ELF-1 (cell line): ENCODE measurements at regions not wholly inside any gene's neighbourhood (a gene's known extent, or its start where the extent isn't known, plus 50 kb on each side); places are given as distances from the start of the nearest gene placed in this dataset.

Source experiments
- DNase-seq: peaks from one replicate; pipeline ENCODE4 v3.0.0-alpha.2; 2016; ENCODE audit warnings: low read depth, low spot score

DNA sequence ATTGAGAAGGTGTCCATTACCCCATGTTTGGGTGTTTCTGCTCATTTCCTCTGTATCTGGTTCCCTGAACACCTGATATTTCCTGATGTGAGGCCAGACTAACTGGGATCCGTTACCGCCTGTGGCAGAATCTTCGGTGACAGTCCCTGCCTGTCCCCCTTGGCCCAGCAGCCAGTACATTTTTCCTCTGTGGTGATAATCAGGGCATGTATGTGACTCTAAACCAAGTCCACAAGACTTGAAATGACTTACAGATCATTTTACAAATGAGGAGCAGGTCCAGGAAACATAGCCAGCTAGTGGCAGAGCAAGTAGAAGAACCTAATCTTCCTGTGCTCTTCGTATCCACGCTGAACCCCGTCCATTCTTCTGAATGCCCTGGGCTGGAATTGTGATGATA is 143.5 kb upstream of the IPO9 start:
- no peak for DNase-seq

DNA sequence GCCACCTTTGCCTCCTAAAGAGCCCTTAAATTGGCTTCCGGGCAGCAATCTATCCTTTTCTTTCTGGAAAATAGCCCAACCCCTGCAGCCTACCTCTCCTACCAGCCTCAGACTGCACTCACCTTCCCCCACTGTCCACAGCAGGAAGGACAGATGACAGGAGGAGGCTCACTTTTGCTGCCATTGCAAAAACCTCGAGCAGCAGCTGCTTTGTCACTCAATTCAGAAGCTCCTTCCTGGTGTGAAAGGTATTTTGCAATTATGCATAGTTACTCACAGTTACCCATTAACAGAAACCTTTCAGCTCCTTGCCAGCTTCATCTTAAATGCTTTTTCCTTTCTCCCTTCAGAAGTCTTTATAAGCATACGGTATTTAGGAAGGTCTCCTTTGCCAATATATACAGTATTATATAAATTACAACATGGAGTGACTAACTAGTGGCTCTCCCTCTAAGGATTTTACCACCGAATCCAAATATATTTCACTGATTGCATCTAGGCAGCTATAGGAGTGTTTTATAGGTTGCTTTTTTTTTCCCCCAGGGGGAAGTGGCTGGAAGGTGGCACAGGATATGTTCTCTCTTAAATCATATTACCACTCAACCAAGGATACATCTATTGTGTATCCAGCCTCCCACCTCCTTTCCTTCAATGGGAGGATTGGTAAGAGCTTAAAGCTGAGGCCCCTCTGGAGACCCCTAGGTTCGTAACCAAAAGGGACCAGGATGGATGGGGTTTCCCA is 142.1 kb upstream of the IPO9 start:
- DNase-seq: peak; percentile 25

DNA sequence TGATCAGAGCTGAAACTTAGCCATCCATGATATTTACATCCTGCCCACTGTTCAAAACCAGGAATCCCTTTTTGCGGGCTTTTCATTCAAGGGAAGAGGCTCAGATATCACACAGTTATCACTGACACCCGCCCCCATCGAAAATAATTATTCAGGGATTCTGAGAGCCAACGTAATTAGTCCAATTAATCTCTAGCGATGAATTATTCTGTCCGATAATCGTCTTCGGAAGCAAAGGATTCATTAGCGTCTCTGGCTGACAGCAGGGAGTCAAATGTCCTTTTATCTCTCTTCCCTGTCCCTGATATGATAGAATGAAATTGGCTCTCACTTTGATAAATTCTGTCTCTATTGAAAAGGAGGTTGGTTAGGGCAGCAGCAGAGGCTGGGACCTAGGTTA is 140.4 kb upstream of the IPO9 start:
- no peak for DNase-seq

DNA sequence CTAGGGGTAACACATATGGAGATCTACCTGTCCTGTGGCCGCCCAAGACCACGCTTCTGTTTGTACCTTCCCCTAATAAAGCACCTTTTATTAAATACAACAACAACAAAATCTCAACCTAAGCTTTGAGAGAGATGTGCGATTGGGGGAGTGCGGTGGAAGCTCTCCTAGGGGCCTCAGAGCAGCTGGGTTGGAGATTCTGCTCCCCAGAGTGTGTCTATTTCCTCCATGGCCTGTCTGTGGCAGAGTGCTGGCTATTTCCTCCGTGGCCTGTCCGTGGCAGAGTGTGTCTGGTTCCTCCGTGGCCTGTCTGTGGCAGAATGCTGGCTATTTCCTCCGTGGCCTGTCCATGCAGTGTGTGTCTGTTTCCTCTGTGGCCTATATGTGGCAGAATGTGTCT is 139.3 kb upstream of the IPO9 start:
- no peak for DNase-seq

DNA sequence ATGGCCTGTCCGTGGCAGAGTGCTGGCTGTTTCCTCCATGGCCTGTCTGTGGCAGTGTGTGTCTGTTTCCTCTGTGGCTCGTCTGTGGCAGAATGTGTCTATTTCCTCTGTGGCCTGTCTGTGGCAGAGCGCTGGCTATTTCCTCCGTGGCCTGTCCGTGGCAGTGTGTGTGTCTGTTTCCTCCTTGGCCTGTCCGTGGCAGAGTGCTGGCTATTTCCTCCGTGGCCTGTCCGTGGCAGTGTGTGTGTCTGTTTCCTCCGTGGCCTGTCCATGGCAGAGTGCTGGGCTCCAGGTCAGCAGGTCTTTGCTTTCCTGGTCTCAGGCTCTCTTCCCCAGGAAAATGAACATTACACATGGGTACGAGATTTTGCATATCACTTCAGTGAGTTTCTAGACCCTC is 138.4 kb upstream of the IPO9 start:
- no peak for DNase-seq

DNA sequence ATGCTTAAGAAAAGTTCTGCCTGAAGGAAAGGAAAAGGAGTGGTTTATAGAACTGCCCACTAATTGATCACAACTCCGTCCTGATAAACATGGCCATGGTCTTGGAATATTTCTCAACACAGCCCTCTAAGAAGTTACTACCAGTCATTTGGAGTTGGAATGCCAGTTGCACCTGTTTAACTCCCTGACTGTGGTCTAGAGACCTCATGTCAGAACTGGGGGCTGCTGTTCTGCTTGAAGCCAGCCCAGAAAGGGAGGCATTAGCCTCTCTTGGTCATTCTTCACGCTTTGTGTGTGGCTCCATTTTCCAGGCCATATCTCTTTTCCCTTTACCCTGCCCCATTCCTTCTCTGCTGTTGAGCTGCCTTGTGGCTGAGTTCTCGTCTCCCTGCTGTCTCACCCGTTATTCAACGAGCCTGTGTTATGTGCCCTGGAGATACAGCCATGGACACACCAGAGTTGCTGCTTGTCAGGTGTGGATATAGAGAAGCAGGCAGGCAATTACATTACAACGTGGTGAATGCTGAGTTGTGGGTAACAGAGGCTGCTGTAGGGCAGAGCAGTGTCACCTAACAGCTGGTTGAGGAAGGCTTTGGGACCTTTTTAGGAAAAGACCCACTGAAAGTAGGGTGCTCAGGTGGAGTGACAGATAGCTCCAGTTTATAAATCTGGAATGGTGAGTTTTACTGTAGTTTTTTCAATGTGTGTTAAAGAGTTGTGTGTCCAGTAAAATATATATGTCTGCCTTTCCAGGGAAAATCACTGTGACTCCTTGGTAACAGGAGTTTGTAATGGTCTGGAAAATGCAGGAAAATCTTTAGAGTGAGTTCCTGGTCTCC is 137.0 kb upstream of the IPO9 start:
- no peak for DNase-seq

DNA sequence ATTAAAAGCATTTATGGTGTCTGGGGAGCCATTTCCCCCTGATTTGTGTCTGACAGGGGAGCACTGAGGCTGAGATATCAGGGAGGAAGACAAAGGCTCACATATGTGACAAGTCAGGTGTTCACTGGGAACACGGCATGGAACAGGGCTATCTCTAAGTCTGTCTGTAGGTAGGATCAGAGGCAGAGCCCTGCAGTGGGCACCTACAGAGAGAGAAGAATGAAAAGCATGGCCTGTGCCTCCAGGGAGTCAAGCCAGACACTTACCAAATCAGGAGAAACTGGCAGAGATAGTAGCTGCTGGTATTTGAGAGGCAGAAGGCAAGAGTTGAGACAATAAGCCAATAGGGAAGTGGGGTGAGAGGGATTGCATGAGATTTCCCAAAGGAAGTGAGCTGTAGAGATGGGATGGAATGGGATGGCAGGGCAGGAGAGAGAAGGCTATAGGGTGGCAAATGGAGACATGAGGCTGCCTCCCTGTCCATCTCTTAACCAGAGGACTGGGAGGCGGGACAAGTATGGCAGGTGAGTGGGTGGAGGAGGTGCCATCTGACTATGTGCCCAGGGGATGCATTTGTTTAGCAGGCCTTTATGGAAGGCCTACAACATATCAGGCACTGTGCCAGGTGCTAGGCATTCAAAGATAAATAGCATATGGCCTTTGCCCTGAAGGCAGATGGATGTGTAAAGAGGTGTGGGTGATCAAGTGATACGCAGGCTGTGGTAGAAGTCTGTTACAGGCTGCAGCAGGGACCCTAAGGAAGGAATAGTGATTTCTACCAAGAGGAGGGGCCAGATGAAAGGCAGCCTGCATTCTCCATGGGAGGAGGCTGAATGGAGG is 136.2 kb upstream of the IPO9 start:
- no peak for DNase-seq

DNA sequence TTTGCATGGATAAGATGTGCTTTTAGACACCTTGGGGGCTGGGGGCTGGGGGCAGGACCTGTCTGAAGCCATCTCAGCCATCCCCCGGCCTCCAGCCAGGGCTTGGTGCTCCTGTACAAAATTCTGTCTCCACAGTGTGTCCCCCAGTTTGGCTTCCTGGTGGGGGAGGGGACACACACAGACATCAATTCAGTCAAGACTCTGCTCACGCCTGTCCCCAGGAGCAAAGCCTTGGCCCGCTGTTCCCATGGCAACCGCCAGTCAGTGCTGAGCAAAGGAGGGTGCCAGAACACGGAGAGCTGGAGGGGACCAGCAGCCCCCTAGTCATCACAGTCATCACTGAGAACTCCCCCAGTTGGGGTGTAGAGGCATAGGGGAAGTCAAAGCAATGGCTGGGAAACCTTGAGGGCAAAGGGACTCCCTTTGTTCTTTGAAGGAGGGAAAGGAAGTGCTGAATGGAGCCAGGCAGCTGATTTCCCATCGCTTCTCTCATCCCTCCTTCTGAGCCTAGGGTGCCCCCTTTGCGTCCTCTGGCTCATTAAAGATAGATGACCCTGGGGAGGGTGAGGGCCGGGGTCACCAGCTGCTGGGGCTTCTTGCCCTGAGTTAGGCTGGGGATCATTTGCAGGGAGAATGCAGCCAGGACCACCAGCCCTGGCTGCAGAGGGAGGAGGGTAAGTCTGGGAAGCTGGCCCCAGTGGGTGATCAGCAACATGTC is 134.9 kb upstream of the IPO9 start:
- no peak for DNase-seq

DNA sequence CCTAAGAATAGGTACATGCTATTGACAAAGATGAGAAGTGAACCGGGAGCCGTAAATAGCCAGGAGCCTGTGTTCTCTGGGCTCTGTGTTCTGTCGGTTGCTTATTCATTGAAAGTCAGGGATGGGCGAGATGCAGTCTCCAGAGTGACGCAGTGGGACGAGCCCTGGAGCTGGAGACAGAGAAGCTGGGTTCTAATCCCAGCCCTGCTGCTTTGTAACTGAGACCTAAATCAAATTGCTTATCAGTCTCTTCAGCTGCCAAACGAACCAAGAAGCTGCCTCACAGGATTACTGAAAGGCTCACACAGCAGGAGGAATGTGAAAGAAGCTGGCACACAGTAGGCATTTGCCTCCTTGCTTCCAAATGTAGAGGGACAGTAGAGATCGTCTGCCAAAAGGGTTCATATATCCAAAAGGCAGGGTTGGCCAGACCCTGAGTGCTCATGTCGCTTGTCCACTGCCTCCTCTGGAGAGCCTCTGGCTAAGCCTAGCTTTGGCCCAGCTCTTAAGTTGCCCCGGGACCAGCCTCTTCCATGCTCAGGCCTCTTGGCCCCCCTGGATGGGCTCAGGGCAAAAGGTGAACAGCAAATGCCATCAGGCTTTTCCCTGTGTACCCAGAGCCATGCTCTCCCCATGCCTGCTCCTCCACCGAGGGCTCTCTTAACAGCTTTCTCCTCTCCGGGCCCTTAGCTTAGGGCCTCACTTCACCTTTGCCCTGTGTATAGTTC is 134.2 kb upstream of the IPO9 start:
- no peak for DNase-seq

DNA sequence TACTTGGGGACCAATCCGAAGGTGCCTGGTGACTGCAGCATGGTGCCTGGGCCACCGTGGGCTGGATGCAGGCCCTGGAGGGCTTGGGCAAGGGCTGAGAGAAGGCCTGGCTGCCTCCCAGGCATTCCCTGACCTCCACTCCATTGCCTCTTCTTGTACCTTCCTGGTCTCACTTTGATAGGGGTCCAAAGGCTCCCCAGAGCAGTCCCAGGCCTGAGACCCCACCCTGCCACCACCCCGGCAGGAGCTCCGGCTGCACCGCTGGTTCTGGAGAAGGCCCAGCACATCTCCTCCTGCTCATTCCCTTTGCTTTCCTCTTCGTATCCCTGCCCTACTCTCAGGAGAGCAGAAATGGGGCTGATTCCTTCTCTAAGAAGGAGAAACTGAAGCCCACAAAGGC is 133.3 kb upstream of the IPO9 start:
- DNase-seq: no peak

DNA sequence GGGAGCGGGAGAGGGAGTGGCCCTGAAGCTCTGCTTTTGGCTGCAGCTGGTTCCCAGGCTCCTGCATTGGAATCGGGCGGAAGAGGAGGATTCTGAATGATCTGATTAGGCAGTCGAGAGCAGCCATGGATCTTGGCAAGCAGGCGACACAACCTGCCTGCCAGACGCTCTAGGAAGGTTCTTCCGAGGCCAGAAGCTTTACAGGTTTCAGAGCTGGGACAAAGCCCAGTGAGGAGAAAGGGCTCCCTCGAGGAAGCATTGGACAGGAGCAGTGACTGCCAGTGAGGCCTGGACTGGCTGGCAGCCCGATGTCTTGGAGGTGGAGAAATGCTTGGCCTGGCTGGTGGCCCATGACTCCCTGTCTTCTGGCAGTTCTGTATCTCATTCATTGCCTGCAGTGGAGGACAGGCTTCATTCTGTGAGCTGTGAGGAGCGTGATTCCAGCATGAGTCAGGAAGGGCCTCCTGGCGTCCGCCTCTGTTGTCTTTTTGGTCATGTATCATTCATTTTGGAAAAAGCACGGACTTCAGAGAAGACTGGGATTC is 132.7 kb upstream of the IPO9 start:
- no peak for DNase-seq

DNA sequence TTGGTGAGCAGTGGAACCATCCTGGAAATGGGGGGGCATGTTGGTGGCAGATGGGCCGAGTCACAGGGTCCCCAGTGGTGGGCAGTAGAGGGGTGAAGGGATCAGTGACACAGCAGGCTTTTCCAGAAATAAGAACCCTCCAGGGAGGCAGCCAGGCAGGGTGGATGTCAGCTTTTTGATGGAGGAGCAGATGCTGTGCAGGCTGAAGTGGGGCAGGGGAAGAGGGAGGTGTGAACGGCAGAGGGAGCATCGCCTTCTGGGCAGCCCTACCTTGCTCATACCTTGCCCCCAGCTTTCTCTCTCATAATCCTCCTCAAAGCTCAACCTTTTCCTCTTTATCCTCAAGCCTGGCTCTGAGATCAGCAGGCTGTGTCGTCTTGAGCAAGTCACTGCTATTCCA is 131.8 kb upstream of the IPO9 start:
- DNase-seq: no peak

DNA sequence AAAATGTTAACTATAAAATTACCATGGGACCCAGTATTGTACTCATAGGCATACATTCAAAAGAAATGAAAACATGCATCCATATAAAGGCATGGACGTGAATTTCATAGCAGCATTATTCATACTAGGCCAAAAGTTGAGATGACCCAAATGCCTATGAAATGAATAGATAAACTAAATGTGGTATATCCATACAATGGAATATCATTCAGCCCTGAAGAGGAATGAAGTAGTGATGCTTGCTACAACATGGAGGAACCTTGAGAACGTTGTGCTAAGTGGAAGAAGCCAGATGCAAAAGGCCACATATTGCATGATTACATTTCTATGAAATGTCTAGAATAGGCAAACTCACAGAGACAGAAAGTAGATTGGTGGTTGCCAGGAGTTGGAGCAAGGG is 127.1 kb upstream of the IPO9 start:
- DNase-seq: no peak

DNA sequence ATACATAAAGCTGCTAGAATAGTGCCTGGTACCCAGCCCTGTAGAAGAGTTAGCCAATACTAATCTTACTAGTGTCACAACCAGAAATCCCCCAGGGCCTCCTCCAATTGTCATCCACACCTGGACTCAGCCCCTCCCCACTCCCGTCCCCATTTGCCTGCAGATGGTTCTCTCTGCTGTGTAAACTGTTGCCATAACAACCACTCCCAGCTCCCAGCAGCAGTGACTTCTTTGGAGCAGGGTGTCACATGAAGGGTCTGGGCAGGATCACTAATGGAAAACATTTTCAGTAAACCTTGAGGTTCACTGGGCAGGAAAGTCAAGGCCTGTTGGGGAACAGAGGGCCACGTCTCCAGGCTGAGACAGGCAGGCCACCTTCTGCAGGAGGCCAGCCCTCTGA is 126.0 kb upstream of the IPO9 start:
- peak; percentile 77 for DNase-seq

DNA sequence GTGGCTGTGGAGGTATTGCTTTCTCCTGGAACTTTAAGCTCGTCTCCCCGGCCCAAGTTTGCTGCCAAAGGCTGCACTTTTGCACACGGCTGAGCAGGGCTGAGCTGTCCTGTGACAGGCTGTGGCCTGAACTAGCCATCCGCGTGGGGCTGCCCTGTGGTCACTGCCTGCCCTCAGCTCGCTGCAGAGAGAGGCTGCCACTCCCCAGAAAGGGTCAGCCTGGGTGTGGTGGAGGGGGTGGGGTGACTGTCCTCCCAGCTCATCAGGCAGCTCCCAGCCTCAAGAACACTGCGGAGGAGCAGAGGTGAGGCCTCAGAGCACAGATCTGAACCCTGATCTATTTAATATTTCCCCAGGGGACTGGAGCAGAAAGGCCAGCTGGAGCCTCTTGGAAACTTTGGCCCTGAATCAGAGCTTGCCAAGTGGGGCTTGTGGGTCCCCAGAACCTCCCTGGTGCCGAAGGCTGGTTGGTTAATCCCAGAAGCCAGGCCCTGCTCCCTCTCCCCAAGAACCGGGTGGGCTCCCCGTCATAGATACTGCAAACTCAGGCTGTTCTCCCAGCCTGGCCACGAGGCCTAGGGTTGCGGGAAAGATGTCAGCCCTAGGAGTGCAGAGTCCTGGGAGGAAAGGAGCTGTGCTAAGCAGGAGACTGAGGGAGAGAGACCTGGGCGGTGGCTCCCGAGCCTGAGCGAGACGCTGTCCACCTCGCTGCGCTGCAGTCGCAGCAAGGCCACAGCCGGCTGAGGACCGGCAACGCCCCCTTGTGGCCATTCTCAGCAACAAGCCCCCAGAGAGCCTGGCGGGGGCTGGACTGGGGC is 125.1 kb upstream of the IPO9 start:
- DNase-seq: peak; percentile 94

DNA sequence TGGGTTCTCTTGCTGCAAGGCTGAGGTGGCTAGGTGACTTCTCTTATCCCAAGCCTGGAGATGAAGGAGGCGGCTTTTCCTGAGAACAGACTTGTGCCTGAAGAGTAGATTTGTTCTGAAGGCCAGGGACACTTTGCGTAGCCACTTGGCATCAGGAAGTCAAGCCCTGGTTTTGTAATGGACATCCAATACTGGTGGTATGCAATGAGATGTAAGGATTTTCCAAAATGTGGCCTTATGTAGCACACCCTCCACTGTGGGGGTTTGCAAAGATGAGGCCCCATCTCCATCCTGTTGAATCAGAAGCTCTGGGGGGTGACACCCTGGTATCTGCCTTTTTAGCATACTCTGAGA is 124.5 kb upstream of the IPO9 start:
- DNase-seq: no peak

DNA sequence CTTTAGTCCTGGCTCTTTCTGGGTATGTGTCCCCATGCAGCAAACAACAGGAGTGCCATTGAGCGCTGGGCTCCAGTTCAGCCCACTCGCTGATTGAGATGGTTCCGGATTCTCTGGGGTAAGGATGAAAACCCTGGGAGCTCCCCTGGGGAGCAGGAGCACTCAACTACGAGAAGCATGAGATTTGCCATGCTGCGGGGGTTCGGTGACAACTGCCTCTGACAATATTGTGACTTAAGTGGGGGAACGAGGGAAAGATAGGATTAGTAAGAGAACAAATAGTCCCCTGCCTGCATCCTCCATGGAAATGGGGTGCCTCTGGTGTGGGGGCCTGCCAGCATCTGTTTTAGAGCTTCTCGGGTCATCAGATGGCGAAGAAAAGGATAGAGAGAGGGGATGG is 123.6 kb upstream of the IPO9 start:
- no peak for DNase-seq

DNA sequence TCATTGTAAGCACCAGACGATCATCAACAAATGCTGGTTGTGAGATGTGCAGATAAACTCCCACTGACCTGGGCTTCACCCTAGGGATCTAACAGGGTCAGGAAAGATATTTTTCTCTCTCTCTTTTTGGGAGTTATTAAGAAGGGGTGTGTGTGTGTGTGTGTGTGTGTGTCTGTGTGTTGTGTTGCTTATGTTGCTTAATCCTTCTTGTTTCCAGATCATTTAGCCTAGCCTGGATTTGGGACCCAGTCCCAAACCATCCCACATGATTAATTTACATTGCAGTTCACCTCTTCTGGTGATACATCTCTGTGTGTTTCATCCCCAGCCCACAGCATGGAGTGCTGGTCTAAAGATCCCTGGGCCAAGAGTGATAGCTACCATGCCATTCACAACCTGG is 122.8 kb upstream of the IPO9 start:
- no peak for DNase-seq

DNA sequence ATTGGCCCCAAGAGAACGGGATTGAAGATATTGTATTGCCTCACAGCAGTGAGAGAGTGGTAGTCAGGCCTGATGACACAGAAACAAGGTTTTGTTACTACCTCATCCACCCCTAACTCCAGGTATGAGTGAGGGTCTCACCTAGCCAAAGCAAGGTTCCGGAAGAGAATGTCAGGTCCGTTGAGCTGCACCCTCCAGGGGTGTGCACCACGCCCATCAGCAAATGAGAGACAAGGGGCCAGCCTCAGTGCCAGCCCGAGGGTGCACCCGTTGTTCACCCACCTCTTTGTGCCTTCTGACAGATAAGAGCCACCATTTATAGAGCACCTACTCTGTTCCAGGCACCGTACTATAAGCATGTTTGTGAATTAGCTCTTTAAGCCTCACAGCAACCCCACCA is 121.9 kb upstream of the IPO9 start:
- no peak for DNase-seq

DNA sequence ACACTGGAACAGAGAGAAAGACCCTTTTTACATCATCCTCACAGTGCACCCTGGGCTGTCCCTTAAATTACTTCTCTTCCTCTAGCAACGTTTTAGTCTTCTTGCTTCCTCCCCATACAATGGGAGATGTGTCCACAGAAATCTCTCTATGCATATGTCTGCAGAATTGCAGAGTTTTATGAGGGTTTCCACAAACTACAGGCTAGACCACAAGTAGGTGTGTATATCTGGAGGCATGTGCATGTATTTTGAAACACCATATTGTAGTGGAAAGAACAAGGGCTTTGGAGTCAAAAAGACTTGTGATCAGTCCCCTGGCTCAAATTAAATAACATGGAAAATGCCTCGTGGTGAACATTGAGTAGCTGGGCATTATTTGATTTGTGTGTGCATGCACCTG is 121.3 kb upstream of the IPO9 start:
- no peak for DNase-seq
